ENCODE measurements at regions not wholly inside any gene's neighbourhood (a gene's known extent, or its start where the extent isn't known, plus 50 kb on each side); places are given as distances from the start of the nearest gene placed in this dataset.

- no peak for TF ChIP-seq CTCF (conservative IDR thresholded peaks at IDR 0.05 in 1 of 2, IDR thresholded peaks at IDR 0.05 in 1 of 2; ENCODE audit: extremely low read depth in 1 of 2, insufficient read depth in 1 of 2, low read depth in 1 of 2, low read length in 2 of 2)
- TF ChIP-seq EZH2 (IDR thresholded peaks at IDR 0.05; ENCODE audit: borderline replicate concordance, low read length), result no peak
Measured at GRCh38 chr2:2777876-2778275, 446.8 kb upstream of the MYT1L start.

Data from mammary epithelial cell (primary cell).